Stimulated activated CD8-positive, alpha-beta memory T cell treated with anti-CD3 and anti-CD28 coated beads, Interleukin-2, amount 100 ng/mL, for 1 hour (primary cell): ENCODE measurements at regions not wholly inside any gene's neighbourhood (a gene's known extent, or its start where the extent isn't known, plus 50 kb on each side); places are given as distances from the start of the nearest gene placed in this dataset.

Experiments
- DNase-seq, 2 donors: peaks; one replicate each; pipeline ENCODE4 v3.0.0-alpha.2; 2020; ENCODE audit warnings: low read depth in 2 of 2

- DNase-seq: no peak
These were observed 89.6 kb downstream of the ZNF280B start for GRCh38 chr22:22418957-22419356.

GRCh38 chr22:22420580-22420979 lies 88.0 kb downstream of the ZNF280B start:
- DNase-seq: no peak

- no peak for DNase-seq
These were observed 87.2 kb downstream of the ZNF280B start for GRCh38 chr22:22421392-22421791.

GRCh38 chr22:22422629-22423112 lies 85.9 kb downstream of the ZNF280B start:
- DNase-seq: peak; percentile 31 to 38

DNA sequence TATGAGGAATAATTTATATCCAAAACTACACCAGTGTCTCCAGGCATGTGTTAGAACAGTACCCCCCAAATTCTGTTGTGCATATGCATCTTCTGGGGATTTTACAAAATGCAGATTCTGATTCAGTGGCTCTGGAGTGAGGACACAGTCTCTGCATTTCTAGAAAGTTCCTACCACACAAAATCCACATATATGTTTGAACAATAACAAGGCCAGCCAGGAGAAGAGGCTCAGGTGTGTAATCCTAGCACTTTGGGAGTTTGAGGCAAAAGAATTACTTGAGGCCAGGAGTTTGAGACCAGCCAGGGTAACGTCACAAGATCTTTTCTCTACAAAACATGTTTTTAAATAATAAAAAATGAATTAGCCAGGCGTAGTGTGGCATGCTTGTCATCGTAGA lies 84.9 kb downstream of the ZNF280B start:
- DNase-seq: no peak

DNA sequence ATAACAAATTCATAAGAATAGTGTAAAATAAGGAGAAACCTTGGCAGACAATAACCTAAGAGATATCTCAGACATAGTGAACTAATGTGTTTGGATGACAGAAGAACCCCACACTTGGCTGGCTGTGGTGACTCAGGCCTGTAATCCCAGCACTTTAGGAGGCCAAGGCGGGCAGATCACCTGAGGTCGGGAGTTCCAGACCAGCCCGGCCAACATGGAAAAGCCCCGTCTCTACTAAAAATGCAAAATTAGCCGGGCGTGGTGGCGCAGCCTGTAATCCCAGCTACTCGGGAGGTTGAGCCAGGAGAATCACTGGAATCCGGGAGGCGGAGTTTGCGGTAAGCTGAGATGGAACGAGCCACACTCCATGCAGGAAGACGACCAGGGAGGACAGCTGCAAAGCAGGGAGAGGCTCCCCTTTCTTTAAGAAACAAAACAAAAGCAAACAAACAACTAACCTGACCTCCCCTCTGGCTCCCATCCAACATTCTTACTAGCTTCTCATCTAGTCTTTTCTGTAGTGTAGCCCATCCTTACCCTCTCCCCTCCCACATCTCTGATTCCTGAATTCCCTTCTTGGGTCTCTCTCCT lies 84.2 kb downstream of the ZNF280B start:
- no peak for DNase-seq

DNA sequence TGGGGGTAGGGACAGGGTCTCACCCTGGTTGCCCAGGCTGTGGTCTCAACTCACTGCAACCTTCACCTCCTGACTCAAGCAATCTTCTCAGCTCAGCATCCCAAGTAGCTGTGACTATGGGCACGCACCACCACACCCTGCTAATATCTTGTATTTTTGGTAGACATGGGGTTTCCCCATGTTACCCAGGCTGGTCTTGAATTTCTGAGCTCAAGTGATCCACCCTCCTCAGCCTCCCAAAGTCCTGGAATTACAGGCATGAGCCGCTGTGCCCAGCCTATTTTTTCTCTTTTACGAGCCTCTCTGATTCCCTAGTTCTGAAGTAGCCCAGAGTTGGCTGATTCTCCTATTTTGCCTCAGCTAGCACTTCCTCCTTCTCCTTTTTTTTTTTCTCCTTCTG lies 83.6 kb downstream of the ZNF280B start:
- no peak for DNase-seq

- no peak for DNase-seq
These were observed 83.2 kb downstream of the ZNF280B start for GRCh38 chr22:22425356-22425755.

- DNase-seq: no peak
These were observed 82.5 kb downstream of the ZNF280B start for GRCh38 chr22:22425783-22426624.

- DNase-seq: no peak
These were observed 80.9 kb downstream of the ZNF280B start for GRCh38 chr22:22427542-22428065.

DNA sequence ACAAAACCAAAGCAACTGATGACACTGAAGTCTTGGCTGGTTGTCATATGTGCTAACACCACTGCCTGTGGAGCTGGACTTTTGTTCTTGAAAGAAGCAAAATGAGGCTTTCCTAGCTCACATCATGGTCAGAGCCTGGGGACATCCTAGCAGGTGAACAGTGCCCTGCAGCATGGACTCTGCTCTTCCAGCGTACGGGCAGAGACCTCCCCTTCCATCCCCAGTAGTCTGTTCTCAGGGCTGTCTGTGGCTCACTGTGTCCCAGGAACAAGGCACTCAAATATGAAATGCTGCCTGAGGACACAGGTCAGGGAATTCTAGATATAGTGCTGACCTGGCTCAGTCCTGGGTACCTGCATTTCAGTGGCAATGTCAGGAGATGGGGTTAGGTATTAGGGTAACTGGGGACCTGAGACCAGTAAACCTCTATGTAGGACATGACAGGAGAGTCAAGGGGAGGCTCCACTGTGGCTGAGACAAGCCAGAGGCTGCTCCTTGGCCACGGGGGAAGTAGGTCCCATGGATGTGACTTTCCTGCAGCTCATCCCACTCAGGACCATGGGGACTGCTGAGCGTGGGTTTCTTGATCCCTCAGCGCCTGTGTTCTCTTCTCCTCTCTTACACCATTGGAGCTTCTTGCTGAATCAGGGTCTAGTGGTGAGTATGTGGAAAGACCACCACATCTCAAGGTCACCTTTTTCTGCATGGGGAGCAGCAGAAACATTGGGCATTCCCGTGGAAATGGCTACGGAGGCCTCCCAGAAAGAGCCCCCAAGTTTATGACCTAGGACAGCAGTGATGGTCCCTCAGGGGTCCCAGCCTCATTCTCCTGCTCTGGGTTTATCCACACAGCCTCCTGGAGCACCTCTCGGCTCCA lies 80.1 kb downstream of the ZNF280B start:
- DNase-seq: no peak

DNA sequence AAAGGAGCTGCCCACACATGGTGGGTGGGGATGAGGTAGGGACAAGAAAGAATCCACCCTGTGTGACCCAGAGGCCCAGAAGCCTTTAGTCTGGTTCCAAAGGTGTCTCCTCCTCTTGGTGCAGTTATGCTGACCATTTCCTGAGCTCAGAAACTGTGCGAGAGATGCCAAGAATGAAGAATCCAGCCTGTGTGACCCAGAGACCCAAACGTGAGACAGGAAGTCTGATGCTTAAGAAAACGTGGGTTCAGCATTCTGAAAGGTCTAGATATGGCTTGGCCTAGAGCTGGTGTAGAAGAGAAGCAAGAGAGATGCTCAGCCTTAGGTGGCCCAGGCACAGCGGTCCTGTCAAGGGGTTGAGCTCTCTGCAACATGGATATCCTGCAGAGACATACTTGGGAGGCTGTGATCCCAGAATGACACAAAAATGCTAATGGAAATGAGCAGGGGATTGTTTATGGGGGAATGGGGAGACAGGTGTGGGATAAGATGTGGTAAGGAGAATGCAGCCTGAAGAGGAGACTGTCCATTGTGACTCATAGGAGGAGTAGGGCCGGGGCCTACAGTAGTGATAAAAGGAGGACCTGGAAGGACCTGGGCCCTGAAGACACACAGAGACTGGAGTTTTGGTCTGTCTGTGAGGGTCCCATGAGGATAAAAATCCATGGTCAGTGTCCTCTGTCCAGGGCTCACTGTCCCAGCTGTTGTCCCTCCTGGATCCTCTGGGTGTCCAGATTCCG lies 79.0 kb downstream of the ZNF280B start:
- DNase-seq: no peak

- DNase-seq: no peak
These were observed 78.3 kb downstream of the ZNF280B start for GRCh38 chr22:22430111-22430820.

GRCh38 chr22:22431271-22432220 lies 77.0 kb downstream of the ZNF280B start:
- DNase-seq: peak in 1 of 2 donors; percentile 27

DNA sequence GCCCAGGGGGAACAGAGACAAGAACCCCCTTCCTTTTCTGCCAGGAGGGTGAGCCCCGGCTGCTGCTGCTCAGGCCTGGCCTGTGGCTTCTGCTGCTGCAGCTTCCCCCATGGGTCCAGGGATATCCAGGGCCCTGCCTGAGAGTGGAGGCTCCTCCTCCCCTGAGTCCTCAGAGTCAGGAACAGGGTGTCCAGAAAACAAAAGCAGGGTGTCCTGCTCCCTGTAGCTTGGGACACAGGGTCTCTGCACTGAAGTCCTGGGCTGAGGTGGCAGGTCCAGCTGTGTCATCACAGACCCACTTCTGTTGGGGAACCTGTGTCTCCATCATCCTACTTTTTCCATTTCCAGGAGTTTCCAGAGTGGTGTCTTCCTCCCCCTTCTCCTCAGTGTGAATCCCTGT lies 76.1 kb downstream of the ZNF280B start:
- DNase-seq: no peak

DNA sequence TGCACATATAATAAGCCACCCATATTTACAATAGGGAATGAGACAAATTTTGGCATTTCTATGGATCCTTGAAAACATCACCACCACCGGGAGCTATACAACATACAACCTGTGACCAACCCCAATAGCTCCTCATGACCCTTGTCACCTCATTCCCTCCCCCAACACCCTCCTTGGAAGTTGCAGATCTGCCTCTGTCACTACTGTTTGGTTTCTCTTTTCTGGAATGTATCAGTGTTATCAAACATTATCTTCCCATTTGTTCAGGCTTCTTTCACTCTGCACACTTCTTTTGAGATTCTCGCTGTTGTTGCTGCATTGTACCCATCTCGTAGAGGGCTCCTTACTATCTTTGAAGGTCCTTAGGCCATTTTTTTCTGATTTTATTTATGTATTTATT lies 75.6 kb downstream of the ZNF280B start:
- no peak for DNase-seq

DNA sequence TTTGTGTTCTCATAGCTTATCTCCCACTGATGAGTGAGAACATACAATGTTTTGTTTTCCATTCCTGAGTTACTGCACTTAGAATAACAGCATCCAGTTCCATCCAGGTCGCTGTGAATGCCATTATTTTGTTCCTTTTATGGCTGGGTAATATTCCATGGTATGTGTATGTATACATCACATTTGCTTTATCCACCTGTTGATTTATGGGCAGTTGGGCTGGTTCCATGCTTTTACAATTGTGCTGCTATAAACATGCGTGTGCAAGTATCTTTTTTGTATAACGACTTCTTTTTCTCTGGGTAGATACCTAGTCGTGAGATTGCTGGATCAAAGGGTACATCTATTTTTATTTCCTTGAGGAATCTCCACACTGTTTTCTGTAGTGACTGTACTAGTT lies 74.8 kb downstream of the ZNF280B start:
- DNase-seq: no peak
